HFF-Myc (cell line): ENCODE measurements at regions not wholly inside any gene's neighbourhood (a gene's known extent, or its start where the extent isn't known, plus 50 kb on each side); places are given as distances from the start of the nearest gene placed in this dataset.
"Not testable (repeated sequence)": the region's sequence is repeated elsewhere in the genome, so short reads cannot be mapped to it uniquely, and the experiment has no call there.

Experiments used
- DNase-seq: peaks from one replicate; pipeline ENCODE4 v3.0.0-alpha.2; 2011; ENCODE audit warnings: low read depth; ENCODE audit errors: extremely low read depth
- H3K4me3 ChIP-seq: replicated peaks from 2 replicates; pipeline ENCODE4 v1.5.1; 2011; ENCODE audit warnings: low read depth, mild to moderate bottlenecking, control low read depth, low read length
- CTCF ChIP-seq: IDR thresholded peaks from 2 replicates; pipeline ENCODE4 v1.5.1; 2012; ENCODE audit warnings: mild to moderate bottlenecking, low read depth, low read length, control low read depth; ENCODE audit errors: missing control alignments

- DNase-seq = no peak
- no peak for TF ChIP-seq CTCF
- H3K4me3 ChIP-seq = no peak overlapping the region
Measured at GRCh38 chr18:78798402-78799175, 181.0 kb upstream of the SALL3 start.

- TF ChIP-seq CTCF = no peak
- no peak overlapping the region for H3K4me3 ChIP-seq
- DNase-seq = no peak
Measured at GRCh38 chr18:78799382-78800089, 180.1 kb upstream of the SALL3 start.

GRCh38 chr18:78800102-78800851 is 179.3 kb upstream of the SALL3 start:
- not testable (repeated sequence) for DNase-seq, H3K4me3 ChIP-seq

GRCh38 chr18:78801011-78801410 is 178.6 kb upstream of the SALL3 start:
- no peak for TF ChIP-seq CTCF
- DNase-seq = no peak
- no peak overlapping the region for H3K4me3 ChIP-seq

DNA sequence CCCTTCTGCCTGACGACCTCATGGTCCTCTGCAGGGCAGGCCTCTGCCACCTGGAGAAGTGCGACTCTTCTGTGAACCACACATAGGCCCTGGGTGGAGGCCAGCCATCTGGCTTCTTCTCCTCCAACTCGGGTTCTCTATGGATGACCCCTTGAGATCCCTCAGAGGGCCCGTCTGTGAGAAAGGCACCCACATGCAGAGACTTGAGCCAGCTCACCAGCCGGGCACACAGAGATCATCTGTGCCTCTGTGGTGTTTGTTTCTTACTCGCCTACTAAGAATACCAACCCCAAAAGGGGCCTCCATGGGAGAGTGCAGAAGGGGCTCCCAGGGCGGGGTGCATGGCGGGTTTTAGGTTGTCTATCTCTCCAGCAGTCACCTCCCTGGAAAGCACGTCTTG is 176.5 kb upstream of the SALL3 start:
- no peak overlapping the region for H3K4me3 ChIP-seq
- no peak for TF ChIP-seq CTCF
- no peak for DNase-seq

- no peak for DNase-seq
- TF ChIP-seq CTCF = no peak
- H3K4me3 ChIP-seq = no peak overlapping the region
Measured at GRCh38 chr18:78804206-78805030, 175.2 kb upstream of the SALL3 start.
